Neural crest cell (in vitro differentiated cells): ENCODE measurements at regions not wholly inside any gene's neighbourhood (a gene's known extent, or its start where the extent isn't known, plus 50 kb on each side); places are given as distances from the start of the nearest gene placed in this dataset.

Experiments
- DNase-seq: peaks from one replicate; pipeline ENCODE4 v3.0.0; 2021; ENCODE audit warnings: low read depth, mixed read lengths, low spot score
- H3K27ac Mint-ChIP-seq: one replicate; pipeline ENCODE4 v1.8.0; 2021; ENCODE audit warnings: mild to moderate bottlenecking, mixed read lengths; ENCODE audit not compliant: unreplicated experiment
- H3K27me3 Mint-ChIP-seq: 2 replicates; pipeline ENCODE4 v1.8.0; 2021; ENCODE audit warnings: low read depth, mild to moderate bottlenecking, mixed read lengths
- H3K36me3 Mint-ChIP-seq: 2 replicates; pipeline ENCODE4 v1.8.0; 2021; ENCODE audit warnings: low read depth, mild to moderate bottlenecking, mixed read lengths
- H3K4me1 Mint-ChIP-seq: 2 replicates; pipeline ENCODE4 v1.8.0; 2021; ENCODE audit warnings: mixed read lengths
- H3K4me3 Mint-ChIP-seq: one replicate; pipeline ENCODE4 v1.8.0; 2021; ENCODE audit warnings: mild to moderate bottlenecking, mixed read lengths
- H3K9me3 Mint-ChIP-seq: 2 replicates; pipeline ENCODE4 v1.8.0; 2021; ENCODE audit warnings: mixed read lengths
- CTCF ChIP-seq: fragments of 200-600 bp; sonication (generic); conservative IDR thresholded peaks from 2 replicates; pipeline ENCODE4 v1.5.0; 2021; ENCODE audit warnings: antibody characterized with exemption, mild to moderate bottlenecking

- Mint-ChIP-seq H3K27me3 (no peaks in the 10 kb centered on the region), H3K4me3 (no peak overlapping the region), H3K4me1 (no peaks in the 10 kb centered on the region), H3K9me3 (peaks cover 7% of the 10 kb centered on the region), H3K36me3 (peaks cover 3% of the 10 kb centered on the region), H3K27ac (no peak overlapping the region)
- no peak for DNase-seq
- no peak for TF ChIP-seq CTCF
Observed at GRCh38 chr3:99163314-99163713, 261.8 kb upstream of the DCBLD2 start.

- no peak for DNase-seq
- peaks cover 3% of the 10 kb centered on the region for H3K36me3 Mint-ChIP-seq
- TF ChIP-seq CTCF = no peak
- no peak overlapping the region for H3K4me3 Mint-ChIP-seq
- H3K27ac Mint-ChIP-seq = no peak overlapping the region
- peaks cover 12% of the 10 kb centered on the region for H3K9me3 Mint-ChIP-seq
- H3K4me1 Mint-ChIP-seq = no peaks in the 10 kb centered on the region
- no peaks in the 10 kb centered on the region for H3K27me3 Mint-ChIP-seq
Observed at GRCh38 chr3:99159220-99159762, 257.8 kb upstream of the DCBLD2 start.

DNA sequence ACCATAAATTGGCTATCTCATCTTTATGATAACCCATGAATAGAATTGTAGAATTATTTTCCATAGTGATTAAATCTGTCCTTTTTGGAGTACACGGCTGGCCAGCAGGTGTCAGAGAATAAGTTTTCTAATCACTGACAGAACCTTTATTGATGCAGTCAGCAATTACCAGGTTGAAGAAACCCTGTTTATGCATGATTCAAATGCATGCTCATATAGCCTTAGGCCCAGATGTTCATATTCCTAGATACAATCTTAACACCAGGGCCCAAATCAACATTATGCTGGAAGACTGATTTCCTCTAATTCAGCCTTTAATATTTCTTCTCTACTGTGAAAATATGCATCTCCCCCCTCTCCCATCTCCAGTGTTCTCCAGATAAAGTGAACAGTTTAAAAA, 243.5 kb upstream of the DCBLD2 start:
- Mint-ChIP-seq H3K36me3 (no peaks in the 10 kb centered on the region), H3K4me1 (no peaks in the 10 kb centered on the region), H3K27ac (no peak overlapping the region), H3K4me3 (no peak overlapping the region), H3K27me3 (no peaks in the 10 kb centered on the region), H3K9me3 (no peaks in the 10 kb centered on the region)
- no peak for DNase-seq
- TF ChIP-seq CTCF = no peak

DNA sequence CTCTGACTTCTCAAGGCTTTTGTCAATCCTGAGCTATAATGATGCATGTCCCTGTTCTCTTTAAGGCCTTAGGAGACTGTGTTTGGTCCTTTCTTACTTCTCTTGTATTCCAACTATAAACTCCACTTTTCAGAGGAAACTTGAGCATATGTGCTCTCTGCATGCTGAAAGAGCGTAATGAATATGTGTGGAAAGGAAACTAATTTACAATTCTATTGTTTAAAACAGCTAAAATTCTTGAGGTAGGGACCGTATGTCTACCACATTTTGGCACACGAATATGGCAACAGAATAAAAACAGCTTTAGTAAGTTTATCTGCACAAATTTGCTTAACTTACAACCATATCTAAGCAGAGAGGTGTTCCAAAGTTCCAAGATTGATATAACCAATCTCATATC, 242.0 kb upstream of the DCBLD2 start:
- H3K4me3 Mint-ChIP-seq = no peak overlapping the region
- no peaks in the 10 kb centered on the region for H3K9me3 Mint-ChIP-seq
- no peak overlapping the region for H3K27ac Mint-ChIP-seq
- H3K36me3 Mint-ChIP-seq = no peaks in the 10 kb centered on the region
- no peak for TF ChIP-seq CTCF
- H3K4me1 Mint-ChIP-seq = no peaks in the 10 kb centered on the region
- H3K27me3 Mint-ChIP-seq = peaks cover 2% of the 10 kb centered on the region
- no peak for DNase-seq

- TF ChIP-seq CTCF = no peak
- Mint-ChIP-seq H3K27ac (no peak overlapping the region), H3K36me3 (no peaks in the 10 kb centered on the region), H3K4me3 (no peak overlapping the region), H3K27me3 (peaks cover 2% of the 10 kb centered on the region), H3K4me1 (no peaks in the 10 kb centered on the region), H3K9me3 (peaks cover 4% of the 10 kb centered on the region)
- DNase-seq = no peak
Observed at GRCh38 chr3:99134986-99135385, 233.5 kb upstream of the DCBLD2 start.

DNA sequence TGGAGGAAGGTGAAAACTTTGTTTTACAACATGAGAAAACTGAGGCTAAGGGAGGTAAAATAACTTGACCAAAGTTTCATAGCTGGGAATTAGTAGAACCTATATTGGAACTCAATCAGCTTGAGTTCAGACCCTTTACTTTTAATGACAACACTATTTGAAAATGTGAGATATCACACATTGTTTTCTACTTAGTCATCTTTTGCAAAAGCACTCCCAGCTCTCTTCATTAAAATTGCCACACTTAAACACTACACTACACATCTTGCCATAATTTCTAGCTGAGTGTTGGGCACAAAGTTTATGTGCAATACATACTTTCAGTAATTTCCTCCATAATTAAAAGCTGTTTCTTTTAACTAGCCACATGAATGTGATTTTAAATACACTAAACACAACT, 230.4 kb upstream of the DCBLD2 start:
- no peak overlapping the region for H3K4me3 Mint-ChIP-seq
- no peaks in the 10 kb centered on the region for H3K36me3 Mint-ChIP-seq
- H3K27me3 Mint-ChIP-seq = no peaks in the 10 kb centered on the region
- no peak for TF ChIP-seq CTCF
- DNase-seq = no peak
- H3K9me3 Mint-ChIP-seq = no peaks in the 10 kb centered on the region
- H3K27ac Mint-ChIP-seq = no peak overlapping the region
- no peaks in the 10 kb centered on the region for H3K4me1 Mint-ChIP-seq
